ENCODE measurements at regions not wholly inside any gene's neighbourhood (a gene's known extent, or its start where the extent isn't known, plus 50 kb on each side); places are given as distances from the start of the nearest gene placed in this dataset. TPM values are rescaled to one million over a fixed set of nuclear protein-coding genes. Genes with fewer than 3 reads are reported as not detected.

DNA sequence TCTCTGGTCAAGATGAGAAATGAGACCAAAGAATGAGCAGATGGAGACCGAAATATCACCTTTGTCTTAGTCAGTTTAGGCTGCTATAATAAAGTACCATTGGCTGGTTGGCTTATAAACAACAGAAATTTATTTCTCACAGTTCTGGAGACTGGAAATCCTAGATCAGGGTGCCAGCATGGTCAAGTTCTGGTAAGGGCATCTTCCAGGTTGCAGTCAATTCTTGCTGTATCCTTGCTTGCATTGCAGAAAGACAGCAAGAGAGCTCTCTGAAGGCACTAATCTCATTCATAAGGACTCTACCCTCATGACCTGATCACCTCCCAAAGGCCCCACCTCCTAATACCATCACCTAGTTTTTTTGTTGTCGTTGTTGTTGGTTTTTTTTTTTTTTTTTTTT is 52.7 kb upstream of the MKLN1 start:
- DNase-seq: no peak

DNA sequence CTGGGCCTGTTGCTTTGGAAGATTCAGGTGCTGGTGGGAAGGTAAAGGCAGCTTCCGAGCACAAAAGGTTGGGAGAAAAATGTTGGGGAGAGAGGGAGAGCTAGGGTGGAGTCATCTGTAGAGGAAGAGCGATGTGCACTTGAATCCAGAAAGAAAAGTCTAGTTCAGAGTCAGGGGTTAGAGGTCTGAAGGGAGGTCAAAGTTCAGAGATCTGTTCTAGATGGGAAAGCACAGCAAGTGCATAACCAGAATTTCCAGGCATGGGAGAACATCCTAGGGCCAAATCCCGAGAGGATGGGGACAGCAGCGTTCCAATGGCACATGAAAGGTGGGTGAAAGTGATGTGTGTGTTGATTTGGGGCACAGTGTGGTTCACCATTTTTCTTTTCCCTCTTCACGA is 51.5 kb upstream of the MKLN1 start:
- no peak for DNase-seq

DNA sequence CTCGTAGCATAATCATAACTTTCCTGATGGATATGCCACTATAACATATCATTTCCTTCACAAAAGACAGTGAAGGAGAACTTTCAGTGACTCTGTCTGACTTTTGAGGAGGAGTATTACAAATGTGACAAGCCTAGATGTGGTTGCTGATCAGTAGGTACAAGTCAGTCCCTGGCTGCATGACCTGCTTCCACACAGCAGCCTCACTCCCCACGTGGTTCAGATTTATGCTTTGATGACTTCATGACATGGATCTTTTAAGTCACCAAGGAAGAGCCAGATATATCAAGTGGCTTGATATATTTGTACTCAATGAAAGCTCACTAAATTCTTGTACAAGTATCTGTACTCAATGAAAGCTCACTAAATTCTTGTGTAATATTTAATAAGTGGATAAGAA is 50.9 kb upstream of the MKLN1 start:
- no peak for DNase-seq

Small RNA genes in the stretch of these regions (small RNA-seq; reads per million reads assigned to genes)
- gene AC016831.3: not detected
- gene RNU6-1010P: not detected

Data from occipital lobe (tissue), 2 donors.